ENCODE measurements at regions not wholly inside any gene's neighbourhood (a gene's known extent, or its start where the extent isn't known, plus 50 kb on each side); places are given as distances from the start of the nearest gene placed in this dataset.
"Not testable (repeated sequence)": the region's sequence is repeated elsewhere in the genome, so short reads cannot be mapped to it uniquely, and the experiment has no call there.

GRCh38 chr7:115332691-115333090 lies 410.8 kb downstream of the MDFIC start:
- no peak for FAIRE-seq

- FAIRE-seq, result no peak
Measured at GRCh38 chr7:115329006-115329405, 407.1 kb downstream of the MDFIC start.

GRCh38 chr7:115328018-115328417 lies 406.1 kb downstream of the MDFIC start:
- no peak for FAIRE-seq

GRCh38 chr7:115327326-115327725 lies 405.4 kb downstream of the MDFIC start:
- FAIRE-seq, result no peak

GRCh38 chr7:115319541-115319940 lies 397.6 kb downstream of the MDFIC start:
- FAIRE-seq, result no peak

- FAIRE-seq, result not testable (repeated sequence)
Measured at GRCh38 chr7:115310316-115310715, 388.4 kb downstream of the MDFIC start.

- no peak for FAIRE-seq
Measured at GRCh38 chr7:115306586-115306985, 384.7 kb downstream of the MDFIC start.

- no peak for FAIRE-seq
Measured at GRCh38 chr7:115300231-115300870, 378.5 kb downstream of the MDFIC start.

GRCh38 chr7:115299397-115300037 lies 377.6 kb downstream of the MDFIC start:
- FAIRE-seq, result no peak

GRCh38 chr7:115297656-115298055 lies 375.8 kb downstream of the MDFIC start:
- FAIRE-seq, result no peak

- FAIRE-seq, result no peak
Measured at GRCh38 chr7:115293628-115294240, 371.8 kb downstream of the MDFIC start.

GRCh38 chr7:115292381-115292780 lies 370.5 kb downstream of the MDFIC start:
- FAIRE-seq, result no peak

- no peak for FAIRE-seq
Measured at GRCh38 chr7:115289971-115290370, 368.1 kb downstream of the MDFIC start.

- no peak for FAIRE-seq
Measured at GRCh38 chr7:115276791-115277190, 354.9 kb downstream of the MDFIC start.

- not testable (repeated sequence) for FAIRE-seq
Measured at GRCh38 chr7:115273855-115274254, 352.0 kb downstream of the MDFIC start.

GRCh38 chr7:115273139-115273772 lies 351.4 kb downstream of the MDFIC start:
- FAIRE-seq, result no peak

- no peak for FAIRE-seq
Measured at GRCh38 chr7:115271332-115272235, 349.7 kb downstream of the MDFIC start.

- no peak for FAIRE-seq
Measured at GRCh38 chr7:115269486-115269885, 347.6 kb downstream of the MDFIC start.

GRCh38 chr7:115267503-115267902 lies 345.6 kb downstream of the MDFIC start:
- FAIRE-seq, result no peak

- no peak for FAIRE-seq
Measured at GRCh38 chr7:115260381-115260780, 338.5 kb downstream of the MDFIC start.

GRCh38 chr7:115252461-115252860 lies 330.6 kb downstream of the MDFIC start:
- FAIRE-seq, result no peak

- FAIRE-seq, result no peak
Measured at GRCh38 chr7:115249080-115249479, 327.2 kb downstream of the MDFIC start.

GRCh38 chr7:115241151-115241550 lies 319.3 kb downstream of the MDFIC start:
- no peak for FAIRE-seq
